ENCODE measurements at regions not wholly inside any gene's neighbourhood (a gene's known extent, or its start where the extent isn't known, plus 50 kb on each side); places are given as distances from the start of the nearest gene placed in this dataset.

- TF ChIP-seq, protein P1, sequence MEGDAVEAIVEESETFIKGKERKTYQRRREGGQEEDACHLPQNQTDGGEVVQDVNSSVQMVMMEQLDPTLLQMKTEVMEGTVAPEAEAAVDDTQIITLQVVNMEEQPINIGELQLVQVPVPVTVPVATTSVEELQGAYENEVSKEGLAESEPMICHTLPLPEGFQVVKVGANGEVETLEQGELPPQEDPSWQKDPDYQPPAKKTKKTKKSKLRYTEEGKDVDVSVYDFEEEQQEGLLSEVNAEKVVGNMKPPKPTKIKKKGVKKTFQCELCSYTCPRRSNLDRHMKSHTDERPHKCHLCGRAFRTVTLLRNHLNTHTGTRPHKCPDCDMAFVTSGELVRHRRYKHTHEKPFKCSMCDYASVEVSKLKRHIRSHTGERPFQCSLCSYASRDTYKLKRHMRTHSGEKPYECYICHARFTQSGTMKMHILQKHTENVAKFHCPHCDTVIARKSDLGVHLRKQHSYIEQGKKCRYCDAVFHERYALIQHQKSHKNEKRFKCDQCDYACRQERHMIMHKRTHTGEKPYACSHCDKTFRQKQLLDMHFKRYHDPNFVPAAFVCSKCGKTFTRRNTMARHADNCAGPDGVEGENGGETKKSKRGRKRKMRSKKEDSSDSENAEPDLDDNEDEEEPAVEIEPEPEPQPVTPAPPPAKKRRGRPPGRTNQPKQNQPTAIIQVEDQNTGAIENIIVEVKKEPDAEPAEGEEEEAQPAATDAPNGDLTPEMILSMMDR (IDR thresholded peaks at IDR 0.05; ENCODE audit: extremely low read depth in 1 of 2, insufficient read depth in 1 of 2, low read depth in 1 of 2, low read length in 2 of 2) = no peak
- no peak for TF ChIP-seq POLR2AphosphoS5 (IDR thresholded peaks at IDR 0.05; ENCODE audit: insufficient read depth, low read depth, low read length)
- no peak for TF ChIP-seq POLR2A (IDR thresholded peaks at IDR 0.05; ENCODE audit: low read depth, low read length)
- TF ChIP-seq EZH2 (IDR thresholded peaks at IDR 0.05; ENCODE audit: borderline replicate concordance, low read depth, low read length, severe bottlenecking) = no peak
- no peak for TF ChIP-seq MYC (IDR thresholded peaks at IDR 0.05; ENCODE audit: low read depth, low read length)
- TF ChIP-seq GATA2 (IDR thresholded peaks at IDR 0.05; ENCODE audit: insufficient read depth, insufficient read length, low read depth, low read length) = no peak
- no peak for TF ChIP-seq FOS (IDR thresholded peaks at IDR 0.05; ENCODE audit: borderline replicate concordance, insufficient read depth, low read length)
Measured at GRCh38 chr13:81283062-81283461, 942.1 kb upstream of the SPRY2 start.

Measured in endothelial cell of umbilical vein (primary cell).